Nucleus accumbens (tissue), 56 donors: ENCODE measurements at regions not wholly inside any gene's neighbourhood (a gene's known extent, or its start where the extent isn't known, plus 50 kb on each side); places are given as distances from the start of the nearest gene placed in this dataset.
"Not testable (repeated sequence)": the region's sequence is repeated elsewhere in the genome, so short reads cannot be mapped to it uniquely, and the experiment has no call there.

Experiments used
- DNase-seq, 56 donors: peaks; one replicate each; lab custom pipeline; 2025; lab: John Stamatoyannopoulos, UW

DNA sequence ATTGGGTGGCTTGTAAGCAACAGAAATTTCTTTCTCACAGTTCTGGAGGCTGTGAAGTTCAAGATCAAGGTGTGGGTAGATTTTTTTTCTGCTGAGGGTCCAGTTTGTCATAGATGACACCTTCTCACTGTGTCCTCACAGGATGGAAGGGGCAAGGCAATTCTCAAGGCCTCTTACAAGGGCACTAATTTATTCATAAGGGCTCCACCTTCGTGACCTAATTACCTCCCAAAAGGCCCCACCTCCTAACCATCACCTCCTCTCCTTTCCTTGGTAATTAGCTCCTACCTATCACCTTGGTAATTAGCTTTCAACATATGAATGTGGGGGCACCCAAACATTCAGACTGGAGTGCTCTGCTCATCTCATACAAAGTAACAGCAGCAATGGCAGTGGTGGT is 92.3 kb upstream of the CD44 start:
- no peak for DNase-seq

DNA sequence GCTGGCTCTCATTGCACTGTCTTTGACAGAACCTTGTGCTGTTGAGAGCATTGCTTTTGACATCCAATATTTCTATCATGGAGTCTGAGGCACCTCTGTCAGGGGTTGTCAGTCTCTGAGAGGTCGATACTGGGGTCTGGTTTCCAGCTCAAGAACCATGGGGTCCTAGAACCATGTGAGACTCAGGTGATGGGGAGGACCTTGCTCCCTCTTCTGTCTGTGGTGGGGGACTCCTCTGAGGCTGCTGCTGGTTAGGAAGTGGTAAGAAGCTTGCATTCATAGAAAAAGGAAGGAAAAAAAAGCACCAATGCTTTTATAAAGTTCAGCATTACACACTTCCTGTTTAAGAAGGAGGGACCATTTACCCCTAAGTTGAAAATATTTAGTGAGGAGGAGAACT is 91.8 kb upstream of the CD44 start:
- DNase-seq = no peak

GRCh38 chr11:35047769-35048168 is 91.2 kb upstream of the CD44 start:
- DNase-seq = no peak

DNA sequence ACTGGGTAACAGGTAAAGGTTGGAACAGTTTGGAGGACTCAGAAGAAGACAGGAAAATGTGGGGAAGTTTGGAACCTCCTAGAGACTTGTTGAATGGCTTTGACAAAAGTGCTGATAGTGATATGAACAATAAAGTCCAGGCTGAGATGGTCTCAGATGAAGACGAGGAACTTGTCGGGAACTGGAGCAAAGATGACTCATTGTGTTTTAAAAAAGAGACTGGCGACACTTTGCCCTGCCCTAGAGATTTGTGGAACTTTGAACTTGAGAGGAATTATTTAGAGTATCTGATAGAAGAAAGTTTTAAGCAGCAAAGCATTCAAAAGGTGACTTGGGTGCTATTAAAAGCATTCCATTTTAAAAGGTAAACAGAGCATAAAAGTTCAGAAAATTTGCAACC is 90.6 kb upstream of the CD44 start:
- DNase-seq = not testable (repeated sequence)

GRCh38 chr11:35049859-35050531 is 89.0 kb upstream of the CD44 start:
- no peak for DNase-seq

DNA sequence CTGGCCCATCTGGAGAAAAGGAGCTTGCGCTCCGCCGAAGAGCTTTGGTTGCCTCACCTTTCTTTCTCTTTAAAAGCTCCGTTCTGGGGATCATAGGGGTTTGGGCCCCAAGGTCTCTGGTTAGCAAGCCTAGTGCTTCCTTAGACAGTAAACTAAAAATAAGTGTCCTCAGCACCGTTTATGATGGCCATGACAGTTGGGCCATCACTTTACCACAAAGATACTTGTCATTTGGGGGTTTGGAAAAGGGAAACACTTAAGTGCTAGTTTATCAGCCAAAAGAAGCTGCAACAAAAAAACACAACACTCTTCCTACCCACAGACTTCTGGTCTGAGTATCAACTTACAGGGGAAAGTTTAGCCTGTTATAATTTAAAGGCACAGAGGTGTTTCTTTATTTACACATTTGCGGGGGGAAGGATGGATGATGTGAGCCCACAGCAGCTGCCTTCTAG is 88.4 kb upstream of the CD44 start:
- DNase-seq = no peak

- no peak for DNase-seq
These were observed 82.4 kb upstream of the CD44 start for GRCh38 chr11:35056391-35057093.

- DNase-seq = no peak
These were observed 80.9 kb upstream of the CD44 start for GRCh38 chr11:35057926-35058668.

- no peak for DNase-seq
These were observed 80.1 kb upstream of the CD44 start for GRCh38 chr11:35058669-35059434.

- no peak for DNase-seq
These were observed 77.2 kb upstream of the CD44 start for GRCh38 chr11:35061516-35062440.

GRCh38 chr11:35063488-35063931 is 75.5 kb upstream of the CD44 start:
- no peak for DNase-seq

- DNase-seq = no peak
These were observed 74.7 kb upstream of the CD44 start for GRCh38 chr11:35064114-35064800.

DNA sequence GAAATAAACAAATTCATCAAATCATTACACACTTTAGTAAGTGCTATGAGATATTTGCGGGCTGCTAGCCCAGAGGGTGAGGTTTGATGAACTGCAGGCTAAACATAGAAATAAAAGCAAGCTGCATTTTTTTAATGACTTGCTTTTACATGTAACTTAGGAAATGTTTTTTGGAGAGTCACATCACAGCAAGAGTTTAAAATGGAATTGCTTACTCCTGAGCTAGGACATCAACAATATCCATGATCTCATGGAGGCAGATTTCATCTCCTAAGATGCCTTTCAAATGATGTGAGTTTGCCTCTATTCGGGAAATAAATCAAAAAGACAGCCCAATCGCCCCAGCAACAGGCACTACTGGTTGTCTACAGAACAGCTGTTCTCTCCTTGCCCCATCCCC is 73.4 kb upstream of the CD44 start:
- no peak for DNase-seq

GRCh38 chr11:35066030-35066429 is 72.9 kb upstream of the CD44 start:
- DNase-seq = no peak

DNA sequence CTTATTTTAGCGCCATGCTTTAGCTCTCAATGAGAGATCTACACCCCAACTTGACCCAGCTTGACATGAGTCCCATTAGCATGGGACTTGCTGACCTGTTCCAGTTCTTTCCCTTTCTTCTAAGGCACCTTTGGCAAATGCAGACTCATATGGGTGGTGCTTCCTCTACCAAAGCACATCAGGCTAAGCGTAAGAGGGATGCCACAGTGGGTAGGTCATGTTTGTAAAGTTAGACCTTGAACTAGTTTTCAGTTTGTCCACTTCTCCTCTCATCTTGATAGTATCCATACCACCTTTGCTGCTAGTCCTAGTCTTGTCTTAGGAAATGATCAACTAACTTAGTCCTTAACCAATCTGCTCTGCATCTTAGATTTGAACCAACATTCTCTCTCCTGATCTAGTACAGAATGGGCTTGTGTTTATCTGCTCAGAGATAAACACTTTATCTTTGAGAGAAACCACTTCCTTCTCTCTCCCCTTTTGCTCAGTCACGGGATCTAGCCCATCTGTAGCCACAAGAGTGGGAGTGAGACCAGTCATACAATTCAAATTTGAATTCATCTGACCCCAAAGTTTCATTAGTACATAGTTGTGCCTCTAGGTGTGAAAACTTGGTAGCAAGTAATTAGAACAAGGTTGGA is 72.1 kb upstream of the CD44 start:
- DNase-seq = no peak

- DNase-seq = no peak
These were observed 67.2 kb upstream of the CD44 start for GRCh38 chr11:35071722-35072121.

DNA sequence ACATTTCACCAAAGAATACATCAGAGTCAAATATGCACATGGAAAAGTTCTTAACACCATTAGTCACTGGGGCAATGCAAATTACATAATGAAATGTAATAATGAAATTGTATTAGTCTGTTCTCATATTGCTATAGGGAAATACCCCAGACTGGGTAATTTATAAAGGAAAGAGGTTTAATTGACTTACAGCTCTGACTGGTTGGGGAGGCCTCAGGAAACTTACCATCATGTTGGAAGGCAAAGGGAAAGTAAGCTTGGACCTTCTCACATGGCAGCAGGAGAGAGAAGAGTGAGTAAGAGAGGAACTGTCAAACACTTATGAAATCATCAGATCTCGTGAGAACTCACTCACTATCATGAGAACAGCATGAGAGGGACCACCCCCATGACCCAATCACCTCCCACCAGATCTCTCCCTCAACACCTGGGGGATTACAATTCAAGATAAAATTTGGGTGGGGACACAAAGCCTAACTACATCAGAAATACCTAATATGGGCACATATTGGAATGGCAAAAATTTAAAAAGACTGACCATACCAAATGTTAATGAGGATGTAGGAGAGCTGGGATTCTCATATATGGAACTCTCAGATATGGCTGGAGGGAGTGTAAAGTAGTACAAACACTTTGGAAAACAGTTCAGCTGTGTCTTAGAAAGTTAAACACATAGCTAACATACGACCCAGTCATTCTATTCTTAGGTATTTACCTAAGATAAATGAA is 65.1 kb upstream of the CD44 start:
- no peak for DNase-seq
